NCI-H510A (cell line): ENCODE measurements at regions not wholly inside any gene's neighbourhood (a gene's known extent, or its start where the extent isn't known, plus 50 kb on each side); places are given as distances from the start of the nearest gene placed in this dataset.

ENCODE experiments used
- DNase-seq: peaks from one replicate; lab custom pipeline; 2025; lab: John Stamatoyannopoulos, UW

GRCh38 chr18:73235491-73235890 lies 367.7 kb upstream of the NETO1 start:
- no peak for DNase-seq

DNA sequence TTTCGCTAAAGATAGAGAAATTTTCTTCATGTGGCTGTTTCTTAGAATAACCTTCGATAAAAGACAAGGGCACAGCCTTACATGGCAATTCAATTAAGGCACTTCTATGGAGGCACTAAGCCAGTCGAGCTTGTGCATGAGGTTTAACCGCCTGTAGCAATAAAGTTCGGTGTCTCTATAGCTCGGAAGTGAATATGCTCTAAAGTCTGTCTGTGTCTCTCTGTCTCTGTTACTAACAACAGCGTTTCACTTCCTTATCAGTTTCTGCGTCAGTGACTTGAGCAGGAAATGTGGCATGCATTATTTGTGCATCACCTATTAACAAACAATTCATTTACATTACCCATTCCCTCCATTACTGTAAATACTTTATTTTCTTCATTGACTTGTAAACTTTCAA lies 365.1 kb upstream of the NETO1 start:
- DNase-seq: no peak

- DNase-seq: no peak
These were observed 352.9 kb upstream of the NETO1 start for GRCh38 chr18:73220663-73221062.

- no peak for DNase-seq
These were observed 350.5 kb upstream of the NETO1 start for GRCh38 chr18:73218293-73218692.

GRCh38 chr18:73214970-73215369 lies 347.2 kb upstream of the NETO1 start:
- no peak for DNase-seq

DNA sequence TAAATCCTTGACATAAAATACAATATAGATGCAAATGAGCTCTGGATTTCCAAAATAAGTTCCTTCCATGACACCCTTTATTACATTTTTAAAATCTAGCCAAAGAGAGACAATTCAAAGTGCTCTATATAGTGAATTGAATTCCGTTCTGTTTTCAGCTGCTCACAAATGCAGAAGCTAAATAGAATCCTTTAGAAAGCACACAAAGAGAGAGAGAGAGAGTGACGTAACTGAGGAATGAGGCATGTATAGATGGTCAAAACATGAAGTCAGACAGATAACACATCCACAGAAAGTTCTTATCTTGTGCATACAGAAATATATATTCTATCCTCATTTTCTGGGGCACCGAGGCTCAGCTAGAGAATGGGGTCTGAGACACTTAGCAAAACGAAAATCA lies 344.7 kb upstream of the NETO1 start:
- no peak for DNase-seq

GRCh38 chr18:73201940-73202339 lies 334.2 kb upstream of the NETO1 start:
- no peak for DNase-seq

DNA sequence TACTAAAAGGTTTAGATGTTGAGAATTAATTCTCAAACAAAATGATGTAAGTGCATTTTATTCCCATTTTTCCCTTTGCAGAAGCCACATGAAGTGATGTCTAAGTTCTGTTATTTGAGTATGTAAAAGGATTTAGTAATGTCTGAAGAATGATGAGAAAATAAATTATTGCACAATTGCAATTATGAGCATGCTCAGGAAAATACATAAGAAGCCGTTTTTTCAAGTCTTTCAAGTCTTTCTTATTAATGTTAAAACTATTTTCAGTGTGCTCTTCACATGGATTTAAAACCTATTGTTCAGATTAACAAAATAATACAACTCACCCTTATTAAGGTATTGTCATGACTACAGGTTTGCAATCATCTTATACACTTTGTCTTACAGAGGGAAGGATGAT lies 331.4 kb upstream of the NETO1 start:
- DNase-seq: no peak

GRCh38 chr18:73189718-73190117 lies 321.9 kb upstream of the NETO1 start:
- DNase-seq: no peak

DNA sequence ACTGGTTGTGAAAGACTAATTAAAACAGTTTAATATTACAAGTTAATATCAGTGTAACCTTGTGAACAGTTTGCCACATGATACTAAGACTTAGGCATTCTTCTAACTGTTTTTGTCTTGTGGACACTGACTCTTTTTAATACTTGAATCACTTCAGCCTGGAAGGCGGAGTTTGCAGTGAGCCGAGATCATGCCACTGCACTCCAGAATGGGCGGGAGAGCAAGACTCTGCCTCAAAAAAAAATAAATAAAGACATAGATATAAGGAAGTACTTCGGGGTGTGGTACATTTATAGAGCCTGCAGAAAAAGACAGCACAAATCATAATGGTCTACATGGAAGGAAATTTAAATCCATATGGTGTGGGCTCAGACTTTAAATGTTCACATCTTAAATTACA lies 300.4 kb upstream of the NETO1 start:
- DNase-seq: no peak

DNA sequence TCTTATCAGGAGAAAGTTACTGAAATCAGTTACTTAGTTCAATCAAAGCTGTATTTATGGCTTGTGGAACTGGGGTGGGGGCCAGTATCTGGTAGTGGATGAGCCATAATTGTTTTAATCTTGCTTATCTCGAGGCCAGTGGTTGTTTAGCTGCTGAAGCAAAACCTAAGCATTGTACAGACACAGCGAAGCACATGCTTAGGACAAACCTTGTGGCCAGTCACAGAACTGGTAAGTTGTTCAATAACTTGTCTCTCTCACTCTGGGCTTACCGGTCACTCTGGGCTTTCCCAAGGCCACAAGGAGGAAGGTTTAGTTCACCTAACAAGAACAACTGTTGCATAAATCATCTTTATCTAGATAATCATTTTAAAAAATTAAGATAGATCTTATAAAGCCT lies 296.6 kb upstream of the NETO1 start:
- no peak for DNase-seq

GRCh38 chr18:73163236-73163635 lies 295.4 kb upstream of the NETO1 start:
- no peak for DNase-seq

DNA sequence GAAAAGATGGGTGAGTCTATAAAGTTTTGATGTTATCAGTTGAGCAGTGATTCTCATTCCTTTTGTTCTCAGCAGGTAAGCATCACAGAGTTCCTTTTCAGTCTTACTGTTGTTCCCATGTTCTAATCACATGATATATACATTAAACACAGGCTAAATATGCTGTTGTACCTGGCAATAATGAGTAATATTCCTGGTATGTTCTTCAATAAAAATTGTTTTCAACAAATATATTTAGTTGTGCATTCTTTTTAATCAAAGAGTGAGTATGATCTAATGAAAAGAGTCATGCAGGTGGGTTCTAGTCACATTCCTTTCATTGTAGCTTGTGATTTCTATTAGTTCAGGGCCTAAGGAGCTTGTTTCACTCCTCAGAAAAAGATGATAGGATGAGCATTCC lies 288.3 kb upstream of the NETO1 start:
- no peak for DNase-seq

GRCh38 chr18:73153271-73153670 lies 285.5 kb upstream of the NETO1 start:
- DNase-seq: no peak

DNA sequence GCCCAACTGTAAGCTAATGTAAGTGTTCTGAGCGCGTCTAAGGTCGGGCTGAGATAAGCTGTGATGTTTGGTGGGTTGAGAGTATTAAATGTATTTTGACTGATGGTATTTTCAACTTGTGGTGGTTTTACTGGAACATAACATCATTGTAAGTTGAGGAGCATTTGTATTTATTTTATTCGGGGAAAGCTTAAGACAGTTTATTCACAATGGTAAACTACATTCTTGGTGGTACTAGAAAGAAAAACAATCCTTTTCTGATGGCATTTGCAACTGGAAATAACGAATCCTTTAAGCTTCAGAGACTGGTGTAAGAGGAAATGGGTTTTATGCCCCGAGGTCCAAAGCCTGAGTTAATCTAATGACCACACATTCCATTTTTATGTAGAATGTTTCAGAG lies 283.3 kb upstream of the NETO1 start:
- DNase-seq: no peak

DNA sequence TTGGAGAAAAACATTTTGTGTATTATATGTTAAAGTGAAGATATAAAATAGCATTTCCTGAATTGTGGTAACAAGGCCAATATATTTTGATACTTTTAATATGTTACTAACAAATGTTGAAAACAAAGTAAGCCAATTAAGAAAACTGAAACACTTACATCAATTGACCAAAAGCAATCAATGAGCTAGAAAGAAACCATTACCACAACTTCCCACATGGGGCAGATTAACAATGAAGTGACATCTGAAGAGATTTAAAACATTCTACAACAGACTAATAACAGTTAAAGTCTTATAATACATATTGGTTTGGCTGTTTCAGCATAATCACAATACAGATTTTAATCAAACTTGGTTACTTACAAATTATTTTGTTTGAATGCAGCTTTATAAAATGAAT lies 282.4 kb upstream of the NETO1 start:
- DNase-seq: no peak

DNA sequence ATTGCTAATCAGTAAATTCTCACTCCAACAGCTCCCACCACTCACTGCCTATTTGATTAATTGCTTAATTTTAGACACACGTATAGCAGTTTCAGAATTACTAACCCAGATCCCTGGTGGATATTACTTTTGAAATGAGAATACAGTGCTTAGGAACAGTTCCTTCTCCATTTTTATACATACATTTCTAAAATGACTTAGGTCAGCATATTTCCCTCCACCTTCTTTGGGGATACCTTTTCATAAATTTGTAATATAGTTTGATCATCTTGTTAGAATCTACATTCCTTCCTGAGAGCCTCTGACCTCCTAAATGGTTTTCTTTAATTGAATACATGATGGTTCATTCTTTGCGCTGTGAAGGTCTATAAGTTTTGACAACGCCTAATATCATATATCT lies 279.8 kb upstream of the NETO1 start:
- DNase-seq: no peak

- DNase-seq: no peak
These were observed 276.2 kb upstream of the NETO1 start for GRCh38 chr18:73144030-73144429.

- no peak for DNase-seq
These were observed 268.3 kb upstream of the NETO1 start for GRCh38 chr18:73136134-73136533.

- DNase-seq: no peak
These were observed 256.4 kb upstream of the NETO1 start for GRCh38 chr18:73124175-73124574.

DNA sequence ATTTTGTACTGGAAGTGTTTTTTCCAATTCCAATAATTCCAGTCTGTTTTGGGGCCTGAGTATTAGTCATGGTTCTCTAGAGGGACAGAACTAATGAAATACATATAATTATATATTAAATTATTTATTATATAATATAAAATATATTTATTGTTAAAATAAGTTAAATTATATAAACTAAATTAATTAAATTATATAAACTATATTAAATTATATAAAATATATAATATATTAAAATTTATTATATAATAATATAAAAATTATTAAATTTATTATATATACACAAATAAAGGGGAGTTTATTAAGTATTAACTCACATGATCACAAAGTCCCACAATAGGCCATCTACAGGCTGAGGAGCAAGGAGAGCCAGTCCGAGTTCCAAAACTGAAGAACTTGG lies 253.4 kb upstream of the NETO1 start:
- no peak for DNase-seq

GRCh38 chr18:73120626-73121025 lies 252.8 kb upstream of the NETO1 start:
- DNase-seq: no peak

- DNase-seq: no peak
These were observed 251.8 kb upstream of the NETO1 start for GRCh38 chr18:73119574-73119973.

DNA sequence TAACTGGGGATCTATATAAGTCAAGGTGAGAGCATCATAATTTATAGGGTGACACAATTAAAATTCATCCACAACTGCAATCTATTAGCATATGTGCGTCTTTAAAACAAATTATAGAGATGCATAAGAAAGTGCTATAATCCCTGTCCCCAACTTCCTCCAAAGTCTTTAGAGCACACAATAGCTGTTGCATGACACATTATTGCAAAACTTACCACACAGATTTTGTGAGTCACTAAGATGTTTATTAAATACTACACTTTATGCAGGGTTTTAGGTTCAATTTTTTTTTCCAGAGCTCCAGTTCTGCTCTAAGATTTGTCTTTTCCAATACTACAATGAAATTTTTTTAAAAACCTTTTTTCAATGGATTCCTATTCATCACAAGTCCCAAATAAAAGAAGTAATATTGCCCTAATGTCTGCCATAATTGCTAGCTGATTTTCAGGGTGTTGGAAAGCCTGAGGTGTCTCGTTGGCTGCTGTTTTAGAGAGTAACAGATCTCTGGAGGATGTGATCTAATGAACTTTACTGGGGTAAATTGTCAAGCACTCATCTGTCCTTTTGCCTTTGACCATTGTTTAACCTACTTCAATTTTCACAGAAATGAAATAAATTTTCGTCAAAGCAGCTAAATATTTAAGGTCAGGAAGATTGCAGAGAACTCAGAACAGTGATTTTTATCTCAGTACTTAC lies 250.5 kb upstream of the NETO1 start:
- DNase-seq: no peak

DNA sequence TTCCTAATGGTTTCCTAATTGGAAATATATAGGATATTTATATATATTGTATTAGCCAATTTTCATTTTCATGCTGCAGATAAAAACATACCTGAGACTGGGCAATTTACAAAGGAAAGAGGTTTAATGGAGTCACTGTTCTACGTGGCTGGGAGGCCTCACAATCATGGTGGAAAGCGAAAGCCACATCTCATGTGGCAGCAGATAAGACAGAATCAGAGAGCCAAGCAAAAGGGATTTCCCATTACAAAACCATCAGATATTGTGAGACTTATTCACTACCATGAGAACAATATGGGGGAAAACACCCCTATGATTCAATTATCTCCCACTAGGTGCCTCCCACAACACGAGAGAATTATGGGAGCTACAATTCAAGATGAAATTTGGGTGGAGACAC lies 242.5 kb upstream of the NETO1 start:
- no peak for DNase-seq
